Astrocyte (in vitro differentiated cells and primary cell): ENCODE measurements at regions not wholly inside any gene's neighbourhood (a gene's known extent, or its start where the extent isn't known, plus 50 kb on each side); places are given as distances from the start of the nearest gene placed in this dataset.

Experiments
- CTCF ChIP-seq: IDR thresholded peaks from 2 replicates; pipeline ENCODE4 v1.5.1; 2011; ENCODE audit warnings: low read depth, mild to moderate bottlenecking, inconsistent platforms, low read length, moderate library complexity; ENCODE audit not compliant: insufficient read depth
- EZH2 ChIP-seq: IDR thresholded peaks from 2 replicates; pipeline ENCODE4 v1.6.1; 2012; ENCODE audit warnings: mild to moderate bottlenecking, low read length, inconsistent platforms; ENCODE audit not compliant: insufficient read depth

GRCh38 chr4:8709729-8710360, 117.3 kb downstream of the CPZ start:
- TF ChIP-seq CTCF (no peak), EZH2 (no peak)
